GM18511 (cell line): ENCODE measurements at regions not wholly inside any gene's neighbourhood (a gene's known extent, or its start where the extent isn't known, plus 50 kb on each side); places are given as distances from the start of the nearest gene placed in this dataset.

Experiments
- ATAC-seq: cut with Tn5 transposase; IDR thresholded peaks from one replicate; pipeline ENCODE4 v1.9.1; 2021; ENCODE audit warnings: mild to moderate bottlenecking, moderate library complexity; ENCODE audit not compliant: unreplicated experiment

- ATAC-seq: no peak
Measured at GRCh38 chr7:35355199-35355598, 101.3 kb upstream of the TBX20 start.

GRCh38 chr7:35353481-35353880 is 99.6 kb upstream of the TBX20 start:
- ATAC-seq: no peak

- no peak for ATAC-seq
Measured at GRCh38 chr7:35351466-35351865, 97.6 kb upstream of the TBX20 start.

- no peak for ATAC-seq
Measured at GRCh38 chr7:35348611-35349400, 94.9 kb upstream of the TBX20 start.

GRCh38 chr7:35342786-35343185 is 88.9 kb upstream of the TBX20 start:
- ATAC-seq: no peak

GRCh38 chr7:35339811-35340210 is 85.9 kb upstream of the TBX20 start:
- no peak for ATAC-seq

- no peak for ATAC-seq
Measured at GRCh38 chr7:35336444-35336843, 82.5 kb upstream of the TBX20 start.

GRCh38 chr7:35334506-35334905 is 80.6 kb upstream of the TBX20 start:
- ATAC-seq: no peak

GRCh38 chr7:35333265-35333664 is 79.4 kb upstream of the TBX20 start:
- ATAC-seq: no peak

- ATAC-seq: no peak
Measured at GRCh38 chr7:35331730-35332678, 78.1 kb upstream of the TBX20 start.

GRCh38 chr7:35329026-35329425 is 75.1 kb upstream of the TBX20 start:
- no peak for ATAC-seq

- no peak for ATAC-seq
Measured at GRCh38 chr7:35319606-35320005, 65.7 kb upstream of the TBX20 start.

GRCh38 chr7:35316549-35316948 is 62.6 kb upstream of the TBX20 start:
- ATAC-seq: no peak

- ATAC-seq: no peak
Measured at GRCh38 chr7:35315517-35315916, 61.6 kb upstream of the TBX20 start.

GRCh38 chr7:35314354-35314753 is 60.5 kb upstream of the TBX20 start:
- no peak for ATAC-seq

GRCh38 chr7:35313575-35313974 is 59.7 kb upstream of the TBX20 start:
- ATAC-seq: no peak
